ENCODE measurements at regions not wholly inside any gene's neighbourhood (a gene's known extent, or its start where the extent isn't known, plus 50 kb on each side); places are given as distances from the start of the nearest gene placed in this dataset.

GRCh38 chr11:36818410-36818809, 220.4 kb upstream of the RAG2 start:
- TF ChIP-seq, protein P1, sequence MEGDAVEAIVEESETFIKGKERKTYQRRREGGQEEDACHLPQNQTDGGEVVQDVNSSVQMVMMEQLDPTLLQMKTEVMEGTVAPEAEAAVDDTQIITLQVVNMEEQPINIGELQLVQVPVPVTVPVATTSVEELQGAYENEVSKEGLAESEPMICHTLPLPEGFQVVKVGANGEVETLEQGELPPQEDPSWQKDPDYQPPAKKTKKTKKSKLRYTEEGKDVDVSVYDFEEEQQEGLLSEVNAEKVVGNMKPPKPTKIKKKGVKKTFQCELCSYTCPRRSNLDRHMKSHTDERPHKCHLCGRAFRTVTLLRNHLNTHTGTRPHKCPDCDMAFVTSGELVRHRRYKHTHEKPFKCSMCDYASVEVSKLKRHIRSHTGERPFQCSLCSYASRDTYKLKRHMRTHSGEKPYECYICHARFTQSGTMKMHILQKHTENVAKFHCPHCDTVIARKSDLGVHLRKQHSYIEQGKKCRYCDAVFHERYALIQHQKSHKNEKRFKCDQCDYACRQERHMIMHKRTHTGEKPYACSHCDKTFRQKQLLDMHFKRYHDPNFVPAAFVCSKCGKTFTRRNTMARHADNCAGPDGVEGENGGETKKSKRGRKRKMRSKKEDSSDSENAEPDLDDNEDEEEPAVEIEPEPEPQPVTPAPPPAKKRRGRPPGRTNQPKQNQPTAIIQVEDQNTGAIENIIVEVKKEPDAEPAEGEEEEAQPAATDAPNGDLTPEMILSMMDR (IDR thresholded peaks at IDR 0.05; ENCODE audit: low read depth, low read length), result peak; percentile 17
- no peak overlapping the region for H3K4me3 ChIP-seq (ENCODE audit: low read depth, low read length)
- no peak for DNase-seq (ENCODE audit: low read depth, low spot score)
- in situ Hi-C loops (cut with HindIII; ENCODE audit: low sequenced_read_pairs), result no loop called here

- DNase-seq (ENCODE audit: low read depth, low spot score), result no peak
- in situ Hi-C loops (cut with HindIII; ENCODE audit: low sequenced_read_pairs), result no loop called here
- TF ChIP-seq, protein P1 (IDR thresholded peaks at IDR 0.05; ENCODE audit: low read depth, low read length), result no peak
- no peak overlapping the region for H3K4me3 ChIP-seq (ENCODE audit: low read depth, low read length)
Observed at GRCh38 chr11:36817336-36817965, 219.4 kb upstream of the RAG2 start.

- no peak overlapping the region for H3K4me3 ChIP-seq (ENCODE audit: low read depth, low read length)
- TF ChIP-seq, protein P1 (IDR thresholded peaks at IDR 0.05; ENCODE audit: low read depth, low read length), result no peak
- DNase-seq (ENCODE audit: low read depth, low spot score), result no peak
- in situ Hi-C loops (cut with HindIII; ENCODE audit: low sequenced_read_pairs), result no loop called here
Observed at GRCh38 chr11:36809303-36809702, 211.3 kb upstream of the RAG2 start.

DNA sequence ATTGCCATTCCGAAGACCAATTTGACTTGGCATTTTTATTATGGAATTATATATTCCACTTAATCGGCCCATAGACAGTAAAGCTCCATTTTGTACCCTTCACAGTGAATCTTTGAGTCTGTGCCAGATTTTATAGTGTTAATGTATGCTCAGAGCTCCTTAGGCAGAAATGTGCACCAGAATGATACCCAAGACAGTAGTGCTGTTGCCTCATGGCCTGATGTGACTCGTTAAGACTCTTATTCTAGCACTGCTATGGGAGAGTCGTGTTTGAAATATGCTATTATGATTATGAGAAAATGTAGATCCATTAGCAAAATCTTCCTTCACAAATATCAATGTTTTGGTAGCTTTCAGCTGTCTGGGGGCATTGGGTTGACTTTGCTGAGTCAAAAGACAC, 209.8 kb upstream of the RAG2 start:
- TF ChIP-seq, protein P1 (IDR thresholded peaks at IDR 0.05; ENCODE audit: low read depth, low read length), result no peak
- DNase-seq (ENCODE audit: low read depth, low spot score), result no peak
- H3K4me3 ChIP-seq (ENCODE audit: low read depth, low read length), result no peak overlapping the region
- in situ Hi-C loops (cut with HindIII; ENCODE audit: low sequenced_read_pairs), result no loop called here

GRCh38 chr11:36803084-36803483, 205.0 kb upstream of the RAG2 start:
- TF ChIP-seq, protein P1 (IDR thresholded peaks at IDR 0.05; ENCODE audit: low read depth, low read length), result no peak
- H3K4me3 ChIP-seq (ENCODE audit: low read depth, low read length), result no peak overlapping the region
- no peak for DNase-seq (ENCODE audit: low read depth, low spot score)
- in situ Hi-C loops (cut with HindIII; ENCODE audit: low sequenced_read_pairs), result no loop called here

GRCh38 chr11:36792996-36793914, 195.2 kb upstream of the RAG2 start:
- TF ChIP-seq, protein P1 (IDR thresholded peaks at IDR 0.05; ENCODE audit: low read depth, low read length), result peak; percentile 12
- in situ Hi-C loops (cut with HindIII; ENCODE audit: low sequenced_read_pairs), result no loop called here
- no peak overlapping the region for H3K4me3 ChIP-seq (ENCODE audit: low read depth, low read length)
- DNase-seq (ENCODE audit: low read depth, low spot score), result no peak
